AG04450 (cell line): ENCODE measurements at regions not wholly inside any gene's neighbourhood (a gene's known extent, or its start where the extent isn't known, plus 50 kb on each side); places are given as distances from the start of the nearest gene placed in this dataset.

Source experiments
- CTCF ChIA-PET: fragments of 300-600, 350-600 bp; formaldehyde crosslinking; extraction: SDS; loops from one replicate; lab custom pipeline; 2022; ENCODE audit warnings: antibody characterized with exemption, inconsistent platforms; lab: Charles Lee
- POLR2A ChIA-PET: fragments of 350-600 bp; formaldehyde crosslinking; extraction: SDS; loops from one replicate; lab custom pipeline; 2021; ENCODE audit warnings: antibody characterized with exemption, inconsistent platforms; lab: Yijun Ruan, JAX
- DNase-seq: peaks from one replicate; pipeline ENCODE4 v3.0.0-alpha.2; 2011; ENCODE audit warnings: low read depth, low spot score
- H3K27ac ChIP-seq: one replicate; pipeline ENCODE4 v1.5.1; 2012; ENCODE audit warnings: low read depth, low read length, control low read depth
- H3K27me3 ChIP-seq: one replicate; pipeline ENCODE4 v1.6.0; 2012; ENCODE audit warnings: low read length; ENCODE audit not compliant: control insufficient read depth, insufficient read depth
- H3K4me3 ChIP-seq: 2 replicates; pipeline ENCODE4 v1.5.1; 2011; ENCODE audit warnings: mild to moderate bottlenecking, low read depth, low read length, control low read depth
- H3K9me3 ChIP-seq: 2 replicates; pipeline ENCODE4 v1.5.1; 2012; ENCODE audit warnings: low read length; ENCODE audit not compliant: control insufficient read depth, insufficient read depth
- TF ChIP-seq, protein P1 (sequence below): IDR thresholded peaks from 2 replicates; pipeline ENCODE4 v1.5.1; 2011; ENCODE audit warnings: low read depth, low read length, control low read depth, inconsistent platforms

DNA sequence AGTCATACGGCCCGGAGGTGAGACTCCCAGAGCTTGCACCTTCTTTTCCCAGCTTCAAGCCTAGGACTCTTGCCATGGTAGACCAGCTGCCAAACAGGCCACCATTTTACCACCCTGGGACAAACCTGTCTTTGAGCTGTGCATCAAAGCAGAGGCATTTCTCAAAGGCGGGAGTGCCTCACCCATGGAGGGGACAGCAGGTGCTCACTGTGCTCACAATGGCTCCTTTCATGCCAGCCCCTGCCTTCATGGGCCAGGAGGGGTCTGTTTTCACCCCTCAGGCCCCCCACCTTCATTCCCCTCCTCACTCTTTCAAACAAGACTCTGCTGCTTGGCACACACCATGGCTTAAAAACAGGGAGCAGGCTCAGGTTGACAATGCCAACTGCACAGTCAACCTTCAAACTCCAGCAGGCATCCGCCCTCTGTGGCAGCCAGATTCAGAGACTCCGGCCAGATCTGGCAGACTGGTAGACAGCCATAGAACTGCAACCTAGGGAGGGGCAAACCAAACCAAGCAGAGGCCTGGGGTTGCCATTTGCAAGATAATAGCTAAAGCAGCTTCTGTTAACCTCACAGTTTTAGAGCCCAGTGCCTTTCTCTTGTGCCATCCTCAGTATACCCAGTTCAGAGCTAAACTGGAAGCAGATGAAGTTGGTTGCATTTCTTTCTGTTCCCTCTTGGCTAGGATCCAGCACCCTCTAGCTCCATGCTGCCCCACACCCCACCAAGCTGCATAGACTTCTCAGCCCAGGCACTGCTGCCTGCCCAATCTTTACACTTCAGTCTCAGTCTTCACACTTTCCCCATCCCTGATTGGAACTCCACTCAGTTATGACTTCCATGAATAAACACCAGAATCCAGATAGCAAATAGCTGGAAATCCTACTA is 93.9 kb upstream of the SPATA13 start:
- Histone ChIP-seq H3K27me3 (no peaks in the 10 kb centered on the region), H3K27ac (no peak overlapping the region), H3K9me3 (no peaks in the 10 kb centered on the region), H3K4me3 (no peak overlapping the region)
- POLR2A ChIA-PET: no interaction called here
- CTCF ChIA-PET: interaction anchor here (1.0 to 1.6 kb wide), 2 partner anchors 106 to 162 kb away, joined by 3 read pairs; no protein-coding TSS in a partner anchor
- DNase-seq: no peak
- TF ChIP-seq, protein P1, sequence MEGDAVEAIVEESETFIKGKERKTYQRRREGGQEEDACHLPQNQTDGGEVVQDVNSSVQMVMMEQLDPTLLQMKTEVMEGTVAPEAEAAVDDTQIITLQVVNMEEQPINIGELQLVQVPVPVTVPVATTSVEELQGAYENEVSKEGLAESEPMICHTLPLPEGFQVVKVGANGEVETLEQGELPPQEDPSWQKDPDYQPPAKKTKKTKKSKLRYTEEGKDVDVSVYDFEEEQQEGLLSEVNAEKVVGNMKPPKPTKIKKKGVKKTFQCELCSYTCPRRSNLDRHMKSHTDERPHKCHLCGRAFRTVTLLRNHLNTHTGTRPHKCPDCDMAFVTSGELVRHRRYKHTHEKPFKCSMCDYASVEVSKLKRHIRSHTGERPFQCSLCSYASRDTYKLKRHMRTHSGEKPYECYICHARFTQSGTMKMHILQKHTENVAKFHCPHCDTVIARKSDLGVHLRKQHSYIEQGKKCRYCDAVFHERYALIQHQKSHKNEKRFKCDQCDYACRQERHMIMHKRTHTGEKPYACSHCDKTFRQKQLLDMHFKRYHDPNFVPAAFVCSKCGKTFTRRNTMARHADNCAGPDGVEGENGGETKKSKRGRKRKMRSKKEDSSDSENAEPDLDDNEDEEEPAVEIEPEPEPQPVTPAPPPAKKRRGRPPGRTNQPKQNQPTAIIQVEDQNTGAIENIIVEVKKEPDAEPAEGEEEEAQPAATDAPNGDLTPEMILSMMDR: no peak

DNA sequence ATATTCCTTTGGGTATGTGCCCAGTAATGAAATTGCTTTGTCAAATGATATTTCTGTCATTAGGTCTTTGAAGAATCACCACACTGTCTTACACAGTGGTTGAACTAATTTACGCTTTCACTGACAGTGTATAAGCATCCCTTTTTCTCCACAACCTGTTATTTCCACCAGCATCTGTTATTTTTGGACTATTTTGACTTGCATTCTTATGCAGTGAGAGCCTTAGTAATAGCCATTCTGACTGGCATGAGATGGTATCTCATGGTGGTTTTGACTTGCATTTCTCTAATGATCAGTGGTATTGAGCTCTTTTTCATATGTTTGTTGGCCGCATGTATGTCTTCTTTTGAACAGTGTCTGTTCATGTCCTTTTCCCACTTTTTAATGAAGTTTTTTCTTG is 92.0 kb upstream of the SPATA13 start:
- H3K27ac ChIP-seq: no peak overlapping the region
- TF ChIP-seq, protein P1: no peak
- ChIA-PET CTCF (interaction anchor here (1.3 kb wide), 1 partner anchor 16 kb away, joined by 4 read pairs; no protein-coding TSS in a partner anchor), POLR2A (no interaction called here)
- no peaks in the 10 kb centered on the region for H3K9me3 ChIP-seq
- no peak overlapping the region for H3K4me3 ChIP-seq
- H3K27me3 ChIP-seq: no peaks in the 10 kb centered on the region
- DNase-seq: no peak

DNA sequence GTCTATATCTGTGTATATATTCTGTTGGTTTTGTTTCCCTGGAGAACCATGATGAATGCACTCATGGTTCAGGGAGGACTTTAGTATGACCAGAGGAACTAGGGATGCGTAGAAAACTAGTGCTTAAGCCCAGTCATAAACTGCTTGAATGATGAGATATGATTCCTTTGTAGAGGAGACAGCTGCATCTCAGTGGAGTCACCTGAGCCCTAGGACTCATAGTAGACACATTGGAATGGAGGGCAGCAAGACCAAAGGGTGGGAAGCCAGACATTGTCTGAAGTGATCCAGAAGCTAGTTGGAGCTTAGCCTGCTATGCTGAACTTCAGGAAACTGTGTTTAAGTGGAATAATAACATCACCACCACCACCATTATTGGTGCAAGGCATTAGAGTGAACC is 89.5 kb upstream of the SPATA13 start:
- CTCF ChIA-PET: interaction anchor here (1.1 kb wide), 1 partner anchor 18 kb away, joined by 3 read pairs; no protein-coding TSS in a partner anchor

GRCh38 chr13:24071423-24072075 is 89.0 kb upstream of the SPATA13 start:
- Histone ChIP-seq H3K27ac (no peak overlapping the region), H3K27me3 (no peaks in the 10 kb centered on the region), H3K4me3 (no peak overlapping the region), H3K9me3 (no peaks in the 10 kb centered on the region)
- no peak for DNase-seq
- CTCF ChIA-PET: interaction anchor here (1.1 kb wide), 1 partner anchor 19 kb away, joined by 3 read pairs; no protein-coding TSS in a partner anchor
- POLR2A ChIA-PET: interaction anchor here (0.7 kb wide), 1 partner anchor 213 kb away, joined by 3 read pairs; no protein-coding TSS in a partner anchor
- TF ChIP-seq, protein P1: no peak

More for the DNA sequence above, 89.5 kb upstream of the SPATA13 start:
- Histone ChIP-seq H3K9me3 (no peaks in the 10 kb centered on the region), H3K4me3 (no peak overlapping the region), H3K27ac (no peak overlapping the region), H3K27me3 (no peaks in the 10 kb centered on the region)
- TF ChIP-seq, protein P1: no peak
- DNase-seq: no peak
- POLR2A ChIA-PET: interaction anchor here (0.7 kb wide), 1 partner anchor 213 kb away, joined by 3 read pairs; no protein-coding TSS in a partner anchor
